Endothelial cell of umbilical vein (primary cell): ENCODE measurements at regions not wholly inside any gene's neighbourhood (a gene's known extent, or its start where the extent isn't known, plus 50 kb on each side); places are given as distances from the start of the nearest gene placed in this dataset.

ENCODE experiments used
- EZH2 ChIP-seq: IDR thresholded peaks from 2 replicates; pipeline ENCODE4 v1.6.1; 2012; ENCODE audit warnings: borderline replicate concordance, low read depth, mild to moderate bottlenecking, moderate library complexity, low read length, inconsistent platforms; ENCODE audit not compliant: severe bottlenecking
- GATA2 ChIP-seq: IDR thresholded peaks from 2 replicates; pipeline ENCODE4 v1.7.0; 2011; ENCODE audit warnings: low read depth, mild to moderate bottlenecking, moderate library complexity, mixed read lengths, low read length; ENCODE audit not compliant: insufficient read length, insufficient read depth
- JUN ChIP-seq: IDR thresholded peaks from 2 replicates; pipeline ENCODE4 v1.6.1; 2011; ENCODE audit warnings: borderline replicate concordance, low read depth; ENCODE audit not compliant: insufficient read length, insufficient read depth
- MYC ChIP-seq: IDR thresholded peaks from one replicate; pipeline ENCODE4 v1.6.1; 2011; ENCODE audit warnings: mild to moderate bottlenecking, low read depth, low read length
- POLR2A ChIP-seq: IDR thresholded peaks from 2 replicates; pipeline ENCODE4 v1.6.1; 2012; ENCODE audit warnings: low read depth, mild to moderate bottlenecking, control low read depth, low read length
- POLR2AphosphoS5 ChIP-seq: IDR thresholded peaks from 2 replicates; pipeline ENCODE4 v1.6.1; 2012; ENCODE audit warnings: low read depth, mild to moderate bottlenecking, control low read depth, low read length, moderate library complexity; ENCODE audit not compliant: insufficient read depth
- TF ChIP-seq, protein P1 (sequence below), 2 donors: IDR thresholded peaks; 1 replicate in 1 of 2; 2 replicates in 1 of 2; pipeline ENCODE4 v1.5.1; 2011; ENCODE audit warnings: low read length in 2 of 2, mild to moderate bottlenecking in 2 of 2, moderate library complexity in 2 of 2, control low read depth in 1 of 2, inconsistent platforms in 1 of 2, low read depth in 1 of 2; ENCODE audit not compliant: insufficient read depth in 1 of 2; ENCODE audit errors: extremely low read depth in 1 of 2
- TF ChIP-seq, protein P2 (sequence below): IDR thresholded peaks from 2 replicates; pipeline ENCODE4 v1.6.1; 2011; ENCODE audit not compliant: insufficient read depth, insufficient read length

DNA sequence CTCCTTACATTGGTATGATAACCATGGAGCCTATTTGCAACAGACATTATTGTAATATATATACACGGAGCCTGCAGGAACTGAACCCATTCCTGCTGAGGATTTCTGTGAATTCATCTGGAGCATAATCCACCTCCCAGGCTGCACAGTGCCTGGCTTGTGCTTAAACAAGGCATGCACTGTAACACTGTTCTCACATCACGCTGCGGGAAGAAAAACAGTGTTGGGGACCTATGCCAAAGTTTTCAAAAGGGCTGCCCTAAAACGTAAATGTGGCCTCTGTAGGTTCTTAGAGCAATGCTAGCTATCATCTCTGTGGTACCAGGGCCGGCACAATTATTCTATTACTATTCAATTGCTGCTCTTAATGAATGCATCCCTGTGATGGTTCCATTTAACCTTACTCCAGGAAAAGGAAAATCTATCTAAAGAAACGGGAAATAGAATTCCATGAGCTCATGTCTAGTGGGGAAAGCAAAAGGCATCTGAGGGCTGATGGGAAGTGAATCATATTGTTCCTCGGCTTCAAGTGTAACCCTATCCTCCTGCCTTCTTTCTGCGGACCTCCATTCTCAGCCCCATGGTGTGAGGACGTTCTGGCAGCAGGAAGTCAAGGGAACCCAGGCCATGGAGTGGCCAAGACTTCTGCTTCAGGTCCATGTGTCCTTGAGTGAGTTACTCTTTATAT lies 525.5 kb downstream of the SOX6 start:
- TF ChIP-seq, protein P1, sequence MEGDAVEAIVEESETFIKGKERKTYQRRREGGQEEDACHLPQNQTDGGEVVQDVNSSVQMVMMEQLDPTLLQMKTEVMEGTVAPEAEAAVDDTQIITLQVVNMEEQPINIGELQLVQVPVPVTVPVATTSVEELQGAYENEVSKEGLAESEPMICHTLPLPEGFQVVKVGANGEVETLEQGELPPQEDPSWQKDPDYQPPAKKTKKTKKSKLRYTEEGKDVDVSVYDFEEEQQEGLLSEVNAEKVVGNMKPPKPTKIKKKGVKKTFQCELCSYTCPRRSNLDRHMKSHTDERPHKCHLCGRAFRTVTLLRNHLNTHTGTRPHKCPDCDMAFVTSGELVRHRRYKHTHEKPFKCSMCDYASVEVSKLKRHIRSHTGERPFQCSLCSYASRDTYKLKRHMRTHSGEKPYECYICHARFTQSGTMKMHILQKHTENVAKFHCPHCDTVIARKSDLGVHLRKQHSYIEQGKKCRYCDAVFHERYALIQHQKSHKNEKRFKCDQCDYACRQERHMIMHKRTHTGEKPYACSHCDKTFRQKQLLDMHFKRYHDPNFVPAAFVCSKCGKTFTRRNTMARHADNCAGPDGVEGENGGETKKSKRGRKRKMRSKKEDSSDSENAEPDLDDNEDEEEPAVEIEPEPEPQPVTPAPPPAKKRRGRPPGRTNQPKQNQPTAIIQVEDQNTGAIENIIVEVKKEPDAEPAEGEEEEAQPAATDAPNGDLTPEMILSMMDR (IDR thresholded peaks at IDR 0.05; ENCODE audit: extremely low read depth in 1 of 2, insufficient read depth in 1 of 2, low read depth in 1 of 2, low read length in 2 of 2), result no peak
- TF ChIP-seq POLR2A, result no peak
- no peak for TF ChIP-seq MYC
- no peak for TF ChIP-seq EZH2
- no peak for TF ChIP-seq POLR2AphosphoS5
- no peak for TF ChIP-seq GATA2
- peak; percentile 52 for TF ChIP-seq JUN
- TF ChIP-seq, protein P2, sequence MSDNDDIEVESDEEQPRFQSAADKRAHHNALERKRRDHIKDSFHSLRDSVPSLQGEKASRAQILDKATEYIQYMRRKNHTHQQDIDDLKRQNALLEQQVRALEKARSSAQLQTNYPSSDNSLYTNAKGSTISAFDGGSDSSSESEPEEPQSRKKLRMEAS, result no peak
